IMR-90 (cell line): ENCODE measurements at regions not wholly inside any gene's neighbourhood (a gene's known extent, or its start where the extent isn't known, plus 50 kb on each side); places are given as distances from the start of the nearest gene placed in this dataset.

ENCODE experiments used
- BHLHE40 ChIP-seq: fragments of 150-350 bp; IDR thresholded peaks from 2 replicates; pipeline ENCODE4 v1.6.1; 2016; ENCODE audit warnings: mild to moderate bottlenecking, low read depth, low read length
- CEBPB ChIP-seq: IDR thresholded peaks from 2 replicates; pipeline ENCODE4 v1.6.1; 2012; ENCODE audit warnings: low read depth, low read length, improper control_type of control experiment
- CTCF ChIP-seq: conservative IDR thresholded peaks from 2 replicates; pipeline ENCODE4 v1.5.1; 2012; ENCODE audit warnings: mild to moderate bottlenecking, low read depth, low read length, improper control_type of control experiment
- FOS ChIP-seq: fragments of 150-350 bp; IDR thresholded peaks from 2 replicates; pipeline ENCODE4 v1.6.1; 2016; ENCODE audit warnings: low read depth, low read length
- POLR2A ChIP-seq: IDR thresholded peaks from 2 replicates; pipeline ENCODE4 v1.6.1; 2012; ENCODE audit warnings: mild to moderate bottlenecking, low read depth, low read length
- RAD21 ChIP-seq: IDR thresholded peaks from 2 replicates; pipeline ENCODE4 v1.6.1; 2012; ENCODE audit warnings: low read length, improper control_type of control experiment
- USF2 ChIP-seq: fragments of 150-350 bp; IDR thresholded peaks from 2 replicates; pipeline ENCODE4 v1.6.1; 2017; ENCODE audit warnings: mild to moderate bottlenecking, antibody characterized with exemption, low read length, low read depth

- TF ChIP-seq CTCF (no peak), BHLHE40 (no peak), POLR2A (no peak), RAD21 (no peak), USF2 (no peak), CEBPB (no peak), FOS (no peak)
These were observed 63.4 kb upstream of the PIM1 start for GRCh38 chr6:37106554-37106953.
